IMR-90 (cell line): ENCODE measurements at regions not wholly inside any gene's neighbourhood (a gene's known extent, or its start where the extent isn't known, plus 50 kb on each side); places are given as distances from the start of the nearest gene placed in this dataset.

ENCODE experiments used
- ATAC-seq: fragments of 200-7000 bp; cut with Tn5 transposase; 2 replicates; pipeline ENCODE4 v1.9.1; 2020; ENCODE audit warnings: low read depth, mild to moderate bottlenecking, moderate library complexity
- BruUV-seq: library from RNA; stranded (reverse); fragments of 400-500 nt; replicated peaks from 2 replicates; lab custom pipeline; 2021; lab: Mats Ljungman, UMichigan
- CTCF ChIA-PET: fragments of 300-600 bp; formaldehyde crosslinking; extraction: SDS; loops from one replicate; lab custom pipeline; 2021; ENCODE audit warnings: antibody characterized with exemption; lab: Yijun Ruan, JAX
- POLR2A ChIA-PET: fragments of 300-600 bp; sonication (Branson Sonifier 250); formaldehyde crosslinking; loops from one replicate; lab custom pipeline; 2022; ENCODE audit warnings: antibody characterized with exemption; ENCODE audit not compliant: unreplicated experiment; lab: Charles Lee
- DNase-seq: peaks from one replicate; pipeline ENCODE4 v3.0.0; 2013
- H2AFZ ChIP-seq: replicated peaks from 2 replicates; pipeline ENCODE3; 2013; ENCODE audit warnings: low read length, mild to moderate bottlenecking; ENCODE audit not compliant: poor library complexity
- H2AK5ac ChIP-seq: 2 replicates; pipeline ENCODE4 v1.6.1; 2013; ENCODE audit warnings: low read depth, low read length, inconsistent platforms
- H2AK9ac ChIP-seq: replicated peaks from 2 replicates; pipeline ENCODE3; 2013; ENCODE audit warnings: mild to moderate bottlenecking, low read depth, low read length, moderate library complexity; ENCODE audit not compliant: poor library complexity
- H2BK120ac ChIP-seq: 2 replicates; pipeline ENCODE4 v1.6.1; 2013; ENCODE audit warnings: low read depth, low read length, inconsistent platforms
- H2BK15ac ChIP-seq: 3 replicates; pipeline ENCODE4 v1.6.1; 2013; ENCODE audit warnings: low read depth, low read length, inconsistent platforms
- H2BK20ac ChIP-seq: 2 replicates; pipeline ENCODE4 v1.6.1; 2013; ENCODE audit warnings: low read depth, mild to moderate bottlenecking, inconsistent platforms, low read length, moderate library complexity
- H2BK5ac ChIP-seq: 2 replicates; pipeline ENCODE4 v1.6.1; 2013; ENCODE audit warnings: mild to moderate bottlenecking, low read depth, low read length, inconsistent platforms; ENCODE audit not compliant: poor library complexity, severe bottlenecking
- H3K14ac ChIP-seq: replicated peaks from 2 replicates; pipeline ENCODE4 v1.6.1; 2013; ENCODE audit warnings: low read depth, low read length, inconsistent platforms
- H3K18ac ChIP-seq: 2 replicates; pipeline ENCODE4 v1.6.1; 2013; ENCODE audit warnings: low read depth, low read length, control low read depth
- H3K23ac ChIP-seq: 2 replicates; pipeline ENCODE4 v1.6.1; 2013; ENCODE audit warnings: low read depth, low read length, inconsistent platforms
- H3K27ac ChIP-seq: 2 replicates; pipeline ENCODE4 v1.5.1; 2013; ENCODE audit warnings: mild to moderate bottlenecking, control low read depth, low read length; ENCODE audit not compliant: insufficient read depth
- H3K27me3 ChIP-seq: 2 replicates; pipeline ENCODE4 v1.6.1; 2013; ENCODE audit warnings: low read length; ENCODE audit not compliant: control insufficient read depth, insufficient read depth
- H3K36me3 ChIP-seq: 2 replicates; pipeline ENCODE4 v1.6.1; 2013; ENCODE audit warnings: low read length, mixed read lengths; ENCODE audit not compliant: control insufficient read depth, insufficient read depth
- H3K4ac ChIP-seq: 2 replicates; pipeline ENCODE4 v1.6.1; 2013; ENCODE audit warnings: low read depth, low read length, inconsistent platforms
- H3K4me1 ChIP-seq: 2 replicates; pipeline ENCODE4 v1.6.1; 2013; ENCODE audit warnings: low read length, mixed read lengths; ENCODE audit not compliant: control insufficient read depth, insufficient read depth
- H3K4me2 ChIP-seq: 2 replicates; pipeline ENCODE4 v1.6.1; 2013; ENCODE audit warnings: low read depth, mild to moderate bottlenecking, control low read depth, low read length, moderate library complexity
- H3K4me3 ChIP-seq: 2 replicates; pipeline ENCODE4 v1.5.1; 2013; ENCODE audit warnings: low read depth, mild to moderate bottlenecking, control low read depth, low read length, moderate library complexity; ENCODE audit not compliant: insufficient read depth
- H3K56ac ChIP-seq: 2 replicates; pipeline ENCODE4 v1.6.1; 2013; ENCODE audit warnings: low read length, inconsistent platforms; ENCODE audit not compliant: insufficient read depth; ENCODE audit errors: extremely low read depth
- H3K79me1 ChIP-seq, 2 experiments: 2 replicates each; pipeline ENCODE4 v1.6.1; 2013; ENCODE audit warnings: low read length in 2 of 2, inconsistent platforms in 1 of 2, low read depth in 1 of 2
- H3K9ac ChIP-seq: 2 replicates; pipeline ENCODE4 v1.6.1; 2013; ENCODE audit warnings: low read depth, low read length, control low read depth
- H3K9me1 ChIP-seq: 2 replicates; pipeline ENCODE4 v1.6.1; 2013; ENCODE audit warnings: low read length, inconsistent platforms; ENCODE audit not compliant: insufficient read depth
- H3K9me3 ChIP-seq: 2 replicates; pipeline ENCODE4 v1.6.1; 2013; ENCODE audit warnings: low read length; ENCODE audit not compliant: control insufficient read depth, insufficient read depth
- H4K20me1 ChIP-seq: 2 replicates; pipeline ENCODE4 v1.6.1; 2013; ENCODE audit warnings: low read length, inconsistent platforms; ENCODE audit not compliant: insufficient read depth
- H4K5ac ChIP-seq: 2 replicates; pipeline ENCODE4 v1.6.1; 2013; ENCODE audit warnings: mild to moderate bottlenecking, low read depth, low read length, control low read depth
- H4K8ac ChIP-seq, 2 experiments: 2 replicates each; pipeline ENCODE4 v1.6.1; 2013; ENCODE audit warnings: low read depth in 2 of 2, low read length in 2 of 2, control low read depth in 1 of 2, inconsistent platforms in 1 of 2
- H4K91ac ChIP-seq: 2 replicates; pipeline ENCODE4 v1.6.1; 2013; ENCODE audit warnings: low read depth, low read length, inconsistent platforms; ENCODE audit not compliant: insufficient read depth
- MAFK ChIP-seq: IDR thresholded peaks from 2 replicates; pipeline ENCODE4 v1.6.1; 2012; ENCODE audit warnings: low read depth, low read length, improper control_type of control experiment
- MAZ ChIP-seq: IDR thresholded peaks from 2 replicates; pipeline ENCODE4 v1.6.1; 2012; ENCODE audit warnings: low read depth, mild to moderate bottlenecking, low read length, improper control_type of control experiment, moderate library complexity, borderline replicate concordance
- POLR2A ChIP-seq: IDR thresholded peaks from 2 replicates; pipeline ENCODE4 v1.6.1; 2012; ENCODE audit warnings: mild to moderate bottlenecking, low read depth, low read length
- RCOR1 ChIP-seq: IDR thresholded peaks from 2 replicates; pipeline ENCODE4 v1.6.1; 2012; ENCODE audit warnings: mild to moderate bottlenecking, low read length, improper control_type of control experiment; ENCODE audit not compliant: insufficient replicate concordance
- RFX5 ChIP-seq: IDR thresholded peaks from 2 replicates; pipeline ENCODE4 v1.8.0; 2012; ENCODE audit warnings: low read depth, mild to moderate bottlenecking, low read length, moderate library complexity
- WGBS, 2 experiments: methylation state at CpG; one replicate each; pipeline versions ENCODE4 v1.1.5 to v1.1.7; 2013; ENCODE audit warnings: missing lambda C conversion rate in 2 of 2; ENCODE audit not compliant: insufficient read length in 1 of 2; ENCODE audit errors: extremely low coverage in 2 of 2; 5-methylcytosine and 5-hydroxymethylcytosine counted together
- dilution Hi-C: fragments of 300-500 bp; cut with HindIII; formaldehyde crosslinking; loops from one replicate; pipeline ENCODE4 v1.14.3; 2018; ENCODE audit warnings: low sequenced_read_pairs; ENCODE audit not compliant: unreplicated experiment
- in situ Hi-C: fragments of 300-500 bp; cut with MboI; formaldehyde crosslinking; loops from 3 replicates; pipeline ENCODE4 v1.14.3; 2019; ENCODE audit warnings: low sequenced_read_pairs, inconsistent platforms, mixed read lengths
- intact Hi-C: fragments of 100-400 bp; cut with micrococcal nuclease; formaldehyde crosslinking; loops from 2 replicates; pipeline ENCODE4 v1.10.0; 2022
- TF ChIP-seq, protein P1 (sequence below): conservative IDR thresholded peaks from 2 replicates; pipeline ENCODE4 v1.5.1; 2012; ENCODE audit warnings: mild to moderate bottlenecking, low read depth, low read length, improper control_type of control experiment

DNA sequence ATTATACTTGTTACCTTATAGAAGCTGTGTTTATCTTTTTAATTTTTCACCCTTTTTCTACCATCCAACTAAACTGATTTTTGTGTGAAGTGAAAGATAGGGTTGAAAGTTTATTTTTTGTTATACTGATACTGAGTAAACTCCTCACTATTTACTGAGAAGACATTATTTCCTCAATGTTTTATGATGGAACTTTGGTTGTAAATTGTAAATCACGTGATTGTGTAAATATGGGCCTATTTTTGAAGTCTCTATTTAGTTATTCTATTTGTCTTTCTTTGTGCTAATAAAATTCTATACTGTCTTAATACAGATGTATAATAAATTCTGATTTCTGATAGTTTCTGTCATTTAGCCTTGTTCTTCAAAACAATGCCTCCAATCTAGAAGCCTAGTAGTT, 697.2 kb upstream of the SLC8A1 start:
- H3K4ac ChIP-seq, result no peak overlapping the region
- BruUV-seq, result no TSS peak
- ChIA-PET CTCF (no interaction called here), POLR2A (no interaction called here)
- H4K8ac ChIP-seq, result no peak overlapping the region
- ATAC-seq (no peak), DNase-seq (no peak)
- dilution Hi-C loops, result no loop called here
- no peak overlapping the region for H4K91ac ChIP-seq
- H4K20me1 ChIP-seq, result no peaks in the 10 kb centered on the region
- no CpG with 5 or more reads among the region's 1 CpG for WGBS, 2 experiments
- no peak overlapping the region for H2AK5ac ChIP-seq
- no peak overlapping the region for H2BK15ac ChIP-seq
- H3K36me3 ChIP-seq, result no peaks in the 10 kb centered on the region
- no peaks in the 10 kb centered on the region for H3K4me1 ChIP-seq
- no peak overlapping the region for H3K4me2 ChIP-seq
- H2BK5ac ChIP-seq, result no peak overlapping the region
- no peak overlapping the region for H2AFZ ChIP-seq
- TF ChIP-seq MAFK, result no peak
- no peak for TF ChIP-seq RCOR1
- no peak for TF ChIP-seq POLR2A
- no peak for TF ChIP-seq RFX5
- TF ChIP-seq, protein P1, sequence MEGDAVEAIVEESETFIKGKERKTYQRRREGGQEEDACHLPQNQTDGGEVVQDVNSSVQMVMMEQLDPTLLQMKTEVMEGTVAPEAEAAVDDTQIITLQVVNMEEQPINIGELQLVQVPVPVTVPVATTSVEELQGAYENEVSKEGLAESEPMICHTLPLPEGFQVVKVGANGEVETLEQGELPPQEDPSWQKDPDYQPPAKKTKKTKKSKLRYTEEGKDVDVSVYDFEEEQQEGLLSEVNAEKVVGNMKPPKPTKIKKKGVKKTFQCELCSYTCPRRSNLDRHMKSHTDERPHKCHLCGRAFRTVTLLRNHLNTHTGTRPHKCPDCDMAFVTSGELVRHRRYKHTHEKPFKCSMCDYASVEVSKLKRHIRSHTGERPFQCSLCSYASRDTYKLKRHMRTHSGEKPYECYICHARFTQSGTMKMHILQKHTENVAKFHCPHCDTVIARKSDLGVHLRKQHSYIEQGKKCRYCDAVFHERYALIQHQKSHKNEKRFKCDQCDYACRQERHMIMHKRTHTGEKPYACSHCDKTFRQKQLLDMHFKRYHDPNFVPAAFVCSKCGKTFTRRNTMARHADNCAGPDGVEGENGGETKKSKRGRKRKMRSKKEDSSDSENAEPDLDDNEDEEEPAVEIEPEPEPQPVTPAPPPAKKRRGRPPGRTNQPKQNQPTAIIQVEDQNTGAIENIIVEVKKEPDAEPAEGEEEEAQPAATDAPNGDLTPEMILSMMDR, result no peak
- no peak for TF ChIP-seq MAZ
- no peaks in the 10 kb centered on the region for H3K9me3 ChIP-seq
- no peak overlapping the region for H2BK20ac ChIP-seq
- H3K9ac ChIP-seq, result no peak overlapping the region
- no peak overlapping the region for H3K18ac ChIP-seq
- no peak overlapping the region for H3K27ac ChIP-seq
- intact Hi-C loops, result no loop called here
- H3K4me3 ChIP-seq, result no peak overlapping the region
- no peaks in the 10 kb centered on the region for H3K9me1 ChIP-seq
- H3K56ac ChIP-seq, result no peak overlapping the region
- no peaks in the 10 kb centered on the region for H3K79me1 ChIP-seq
- no peak overlapping the region for H4K5ac ChIP-seq
- H3K27me3 ChIP-seq, result no peaks in the 10 kb centered on the region
- H2AK9ac ChIP-seq, result no peak overlapping the region
- in situ Hi-C loops, result no loop called here
- no peak overlapping the region for H3K14ac ChIP-seq
- no peak overlapping the region for H3K23ac ChIP-seq
- no peak overlapping the region for H2BK120ac ChIP-seq
